ENCODE measurements at regions not wholly inside any gene's neighbourhood (a gene's known extent, or its start where the extent isn't known, plus 50 kb on each side); places are given as distances from the start of the nearest gene placed in this dataset.

- no peak for DNase-seq
Measured at GRCh38 chr20:63083831-63084562, 77.2 kb upstream of the BHLHE23 start.

- no peak for DNase-seq
Measured at GRCh38 chr20:63082939-63083735, 76.4 kb upstream of the BHLHE23 start.

GRCh38 chr20:63082308-63082938 is 75.7 kb upstream of the BHLHE23 start:
- no peak for DNase-seq

GRCh38 chr20:63081831-63082230 is 75.1 kb upstream of the BHLHE23 start:
- no peak for DNase-seq

- no peak for DNase-seq
Measured at GRCh38 chr20:63081351-63081750, 74.6 kb upstream of the BHLHE23 start.

GRCh38 chr20:63080811-63081210 is 74.0 kb upstream of the BHLHE23 start:
- no peak for DNase-seq

GRCh38 chr20:63080411-63080810 is 73.6 kb upstream of the BHLHE23 start:
- no peak for DNase-seq

GRCh38 chr20:63079971-63080370 is 73.2 kb upstream of the BHLHE23 start:
- no peak for DNase-seq

GRCh38 chr20:63077705-63078104 is 70.9 kb upstream of the BHLHE23 start:
- DNase-seq: no peak

- DNase-seq: no peak
Measured at GRCh38 chr20:63076421-63076820, 69.7 kb upstream of the BHLHE23 start.

- DNase-seq: no peak
Measured at GRCh38 chr20:63074631-63075030, 67.9 kb upstream of the BHLHE23 start.

- no peak for DNase-seq
Measured at GRCh38 chr20:63074182-63074581, 67.4 kb upstream of the BHLHE23 start.

GRCh38 chr20:63073738-63074065 is 66.9 kb upstream of the BHLHE23 start:
- DNase-seq: no peak

GRCh38 chr20:63072991-63073737 is 66.4 kb upstream of the BHLHE23 start:
- no peak for DNase-seq

- DNase-seq: no peak
Measured at GRCh38 chr20:63072231-63072791, 65.5 kb upstream of the BHLHE23 start.

GRCh38 chr20:63071541-63072181 is 64.9 kb upstream of the BHLHE23 start:
- DNase-seq: no peak

- DNase-seq: no peak
Measured at GRCh38 chr20:63070771-63071540, 64.2 kb upstream of the BHLHE23 start.

- DNase-seq: no peak
Measured at GRCh38 chr20:63070301-63070625, 63.5 kb upstream of the BHLHE23 start.

GRCh38 chr20:63068711-63069367 is 62.1 kb upstream of the BHLHE23 start:
- DNase-seq: no peak

- no peak for DNase-seq
Measured at GRCh38 chr20:63067721-63068560, 61.2 kb upstream of the BHLHE23 start.
